ENCODE measurements at regions not wholly inside any gene's neighbourhood (a gene's known extent, or its start where the extent isn't known, plus 50 kb on each side); places are given as distances from the start of the nearest gene placed in this dataset.
A peak's percentile ranks its signal among the peaks of the same experiment; 100 is the strongest.

- ATAC-seq (no peak), DNase-seq (no peak)
- Histone ChIP-seq H3K9me3 (ENCODE audit: control insufficient read depth, insufficient read depth, low read length) (no peaks in the 10 kb centered on the region), H3K4me1 (ENCODE audit: control insufficient read depth, insufficient read depth, low read length) (no peaks in the 10 kb centered on the region), H3K27me3 (ENCODE audit: control insufficient read depth, insufficient read depth, low read length) (no peaks in the 10 kb centered on the region), H3K27ac (ENCODE audit: low read length) (no peak overlapping the region), H3K36me3 (ENCODE audit: control insufficient read depth, insufficient read depth, low read length) (no peaks in the 10 kb centered on the region), H3K4me3 (ENCODE audit: low read length) (no peak overlapping the region)
- H3K27me3 Mint-ChIP-seq (ENCODE audit: low read depth in 2 of 2), result no peaks in the 10 kb centered on the region
- H3K27ac Mint-ChIP-seq, result no peak overlapping the region
- H3K4me3 Mint-ChIP-seq, result no peak overlapping the region
- no peaks in the 10 kb centered on the region for H3K9me3 Mint-ChIP-seq
- H3K4me1 Mint-ChIP-seq, result no peaks in the 10 kb centered on the region
- no peaks in the 10 kb centered on the region for H3K36me3 Mint-ChIP-seq
- TF ChIP-seq CTCF (IDR thresholded peaks at IDR 0.05), result no peak
- intact Hi-C loops (cut with micrococcal nuclease), result no loop called here
Observed at GRCh38 chrX:74230094-74230493, 73.9 kb upstream of the ZCCHC13 start.

GRCh38 chrX:74225111-74225510 is 78.9 kb upstream of the ZCCHC13 start:
- no peaks in the 10 kb centered on the region for H3K4me1 ChIP-seq (ENCODE audit: control insufficient read depth, insufficient read depth, low read length)
- no peaks in the 10 kb centered on the region for H3K36me3 Mint-ChIP-seq
- H3K4me3 ChIP-seq (ENCODE audit: low read length), result no peak overlapping the region

DNA sequence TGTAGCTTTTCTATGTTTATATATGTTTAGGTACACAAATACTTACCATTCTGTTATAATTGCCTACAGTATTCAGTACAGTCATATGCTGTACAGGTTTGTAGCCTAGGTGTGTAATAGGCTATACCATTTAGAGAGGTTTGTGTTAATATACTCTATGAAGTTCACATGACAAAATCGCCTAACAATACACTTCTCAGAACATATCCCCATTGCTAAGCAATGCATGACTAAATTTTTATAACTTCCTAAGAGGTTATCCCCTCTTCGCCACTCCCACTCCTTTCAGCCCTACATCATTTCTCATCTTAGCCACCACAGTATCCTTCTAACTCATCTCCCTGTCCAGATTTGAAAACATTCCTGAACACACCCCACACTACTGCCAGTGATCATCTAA is 83.7 kb upstream of the ZCCHC13 start:
- Histone ChIP-seq H3K27me3 (ENCODE audit: control insufficient read depth, insufficient read depth, low read length) (no peaks in the 10 kb centered on the region), H3K27ac (ENCODE audit: low read length) (no peak overlapping the region), H3K36me3 (ENCODE audit: control insufficient read depth, insufficient read depth, low read length) (peaks cover 8% of the 10 kb centered on the region), H3K4me1 (ENCODE audit: control insufficient read depth, insufficient read depth, low read length) (no peaks in the 10 kb centered on the region), H3K4me3 (ENCODE audit: low read length) (no peak overlapping the region), H3K9me3 (ENCODE audit: control insufficient read depth, insufficient read depth, low read length) (no peaks in the 10 kb centered on the region)
- WGBS (ENCODE audit: insufficient coverage), result 100% methylated on average over 2 of the region's 2 CpGs
- Mint-ChIP-seq H3K36me3 (no peaks in the 10 kb centered on the region), H3K27me3 (ENCODE audit: low read depth in 2 of 2) (no peaks in the 10 kb centered on the region), H3K9me3 (no peaks in the 10 kb centered on the region), H3K27ac (peak overlapping the region in 1 of 2 donors; percentile 34), H3K4me3 (no peak overlapping the region), H3K4me1 (peaks cover 5 to 22% of the 10 kb centered on the region in 2 donors)
- TF ChIP-seq CTCF (IDR thresholded peaks at IDR 0.05), result no peak
- intact Hi-C loops (cut with micrococcal nuclease), result no loop called here
- no peak for DNase-seq
- no peak for ATAC-seq

More at GRCh38 chrX:74225111-74225510, 78.9 kb upstream of the ZCCHC13 start:
- Mint-ChIP-seq H3K9me3 (no peaks in the 10 kb centered on the region), H3K27ac (no peak overlapping the region), H3K4me3 (no peak overlapping the region), H3K4me1 (peaks cover 5 to 22% of the 10 kb centered on the region in 2 donors), H3K27me3 (ENCODE audit: low read depth in 2 of 2) (no peaks in the 10 kb centered on the region)
- no peaks in the 10 kb centered on the region for H3K9me3 ChIP-seq (ENCODE audit: control insufficient read depth, insufficient read depth, low read length)
- peaks cover 3% of the 10 kb centered on the region for H3K36me3 ChIP-seq (ENCODE audit: control insufficient read depth, insufficient read depth, low read length)
- H3K27me3 ChIP-seq (ENCODE audit: control insufficient read depth, insufficient read depth, low read length), result no peaks in the 10 kb centered on the region
- 96% methylated on average over 4 of the region's 5 CpGs for WGBS (ENCODE audit: insufficient coverage)
- no peak for TF ChIP-seq CTCF (IDR thresholded peaks at IDR 0.05)
- intact Hi-C loops (cut with micrococcal nuclease), result no loop called here
- ATAC-seq, result no peak
- no peak overlapping the region for H3K27ac ChIP-seq (ENCODE audit: low read length)
- DNase-seq, result no peak

GRCh38 chrX:74218895-74219294 is 85.1 kb upstream of the ZCCHC13 start:
- peaks cover 8% of the 10 kb centered on the region for H3K36me3 ChIP-seq (ENCODE audit: control insufficient read depth, insufficient read depth, low read length)
- H3K4me1 Mint-ChIP-seq, result peaks cover 5 to 22% of the 10 kb centered on the region in 2 donors
- no peak overlapping the region for H3K4me3 ChIP-seq (ENCODE audit: low read length)
- no peaks in the 10 kb centered on the region for H3K27me3 ChIP-seq (ENCODE audit: control insufficient read depth, insufficient read depth, low read length)
- WGBS (ENCODE audit: insufficient coverage), result 91% methylated on average over 1 of the region's 1 CpG
- no peak for TF ChIP-seq CTCF (IDR thresholded peaks at IDR 0.05)
- ATAC-seq (no peak), DNase-seq (no peak)
- H3K27me3 Mint-ChIP-seq (ENCODE audit: low read depth in 2 of 2), result no peaks in the 10 kb centered on the region
- intact Hi-C loops (cut with micrococcal nuclease), result no loop called here
- no peak overlapping the region for H3K4me3 Mint-ChIP-seq
- no peaks in the 10 kb centered on the region for H3K4me1 ChIP-seq (ENCODE audit: control insufficient read depth, insufficient read depth, low read length)
- no peak overlapping the region for H3K27ac Mint-ChIP-seq
- H3K36me3 Mint-ChIP-seq, result no peaks in the 10 kb centered on the region
- no peaks in the 10 kb centered on the region for H3K9me3 Mint-ChIP-seq
- H3K27ac ChIP-seq (ENCODE audit: low read length), result no peak overlapping the region
- H3K9me3 ChIP-seq (ENCODE audit: control insufficient read depth, insufficient read depth, low read length), result no peaks in the 10 kb centered on the region
